HL-60 (cell line): ENCODE measurements at regions not wholly inside any gene's neighbourhood (a gene's known extent, or its start where the extent isn't known, plus 50 kb on each side); places are given as distances from the start of the nearest gene placed in this dataset.

Experiments used
- DNase-seq, 2 experiments: peaks; one replicate each; pipeline ENCODE4 v3.0.0-alpha.2; 2010 to 2020; ENCODE audit warnings: low read depth in 1 of 2, low spot score in 1 of 2
- H3K27ac ChIP-seq: fragments of 250-450 bp; sonication (Bioruptor Pico); replicated peaks from 2 replicates; pipeline ENCODE4 v1.5.1; 2020; ENCODE audit warnings: mild to moderate bottlenecking, moderate library complexity
- H3K27me3 ChIP-seq: fragments of 250-450 bp; sonication (Bioruptor Pico); 2 replicates; pipeline ENCODE4 v1.5.1; 2021; ENCODE audit warnings: mild to moderate bottlenecking, moderate library complexity; ENCODE audit not compliant: insufficient read depth, poor library complexity, severe bottlenecking
- H3K4me3 ChIP-seq: replicated peaks from 2 replicates; pipeline ENCODE4 v1.5.1; 2011; ENCODE audit warnings: mild to moderate bottlenecking, control low read depth, low read length; ENCODE audit not compliant: insufficient read depth
- CTCF ChIP-seq: IDR thresholded peaks from one replicate; pipeline ENCODE4 v1.5.1; 2011; ENCODE audit warnings: low read length, control low read depth, inconsistent platforms; ENCODE audit not compliant: insufficient read depth
- GABPA ChIP-seq: IDR thresholded peaks from 2 replicates; pipeline ENCODE4 v1.6.1; 2012; ENCODE audit warnings: low read depth
- POLR2AphosphoS5 ChIP-seq: IDR thresholded peaks from 2 replicates; pipeline ENCODE4 v1.6.1; 2012; ENCODE audit warnings: low read depth
- REST ChIP-seq: IDR thresholded peaks from 2 replicates; pipeline ENCODE4 v1.6.1; 2012; ENCODE audit warnings: low read depth; ENCODE audit not compliant: insufficient replicate concordance
- SPI1 ChIP-seq: IDR thresholded peaks from 2 replicates; pipeline ENCODE4 v1.6.1; 2012; ENCODE audit warnings: low read depth, mild to moderate bottlenecking, borderline replicate concordance

- H3K4me3 ChIP-seq = no peak overlapping the region
- TF ChIP-seq GABPA = no peak
- no peak for TF ChIP-seq REST
- TF ChIP-seq SPI1 = no peak
- TF ChIP-seq CTCF = no peak
- TF ChIP-seq POLR2AphosphoS5 = no peak
- no peak for DNase-seq
- H3K27me3 ChIP-seq = no peaks in the 10 kb centered on the region
- no peak overlapping the region for H3K27ac ChIP-seq
These were observed 201.8 kb upstream of the LEF1 start for GRCh38 chr4:108370291-108371141.

GRCh38 chr4:108369035-108369655 lies 200.4 kb upstream of the LEF1 start:
- no peak for DNase-seq
- Histone ChIP-seq H3K27me3 (no peaks in the 10 kb centered on the region), H3K27ac (no peak overlapping the region), H3K4me3 (no peak overlapping the region)
- TF ChIP-seq GABPA (no peak), REST (no peak), POLR2AphosphoS5 (no peak), CTCF (no peak), SPI1 (no peak)

- TF ChIP-seq POLR2AphosphoS5 (no peak), CTCF (no peak), REST (no peak), GABPA (no peak), SPI1 (no peak)
- no peak overlapping the region for H3K4me3 ChIP-seq
- DNase-seq = no peak
- no peak overlapping the region for H3K27ac ChIP-seq
- H3K27me3 ChIP-seq = no peaks in the 10 kb centered on the region
These were observed 199.0 kb upstream of the LEF1 start for GRCh38 chr4:108367751-108368150.
